Kasumi-1 (cell line): ENCODE measurements at regions not wholly inside any gene's neighbourhood (a gene's known extent, or its start where the extent isn't known, plus 50 kb on each side); places are given as distances from the start of the nearest gene placed in this dataset.
"Not testable (repeated sequence)": the region's sequence is repeated elsewhere in the genome, so short reads cannot be mapped to it uniquely, and the experiment has no call there.

Experiments used
- DNase-seq, 2 experiments: peaks; one replicate each; lab custom pipeline; 2025; lab: John Stamatoyannopoulos, UW

DNA sequence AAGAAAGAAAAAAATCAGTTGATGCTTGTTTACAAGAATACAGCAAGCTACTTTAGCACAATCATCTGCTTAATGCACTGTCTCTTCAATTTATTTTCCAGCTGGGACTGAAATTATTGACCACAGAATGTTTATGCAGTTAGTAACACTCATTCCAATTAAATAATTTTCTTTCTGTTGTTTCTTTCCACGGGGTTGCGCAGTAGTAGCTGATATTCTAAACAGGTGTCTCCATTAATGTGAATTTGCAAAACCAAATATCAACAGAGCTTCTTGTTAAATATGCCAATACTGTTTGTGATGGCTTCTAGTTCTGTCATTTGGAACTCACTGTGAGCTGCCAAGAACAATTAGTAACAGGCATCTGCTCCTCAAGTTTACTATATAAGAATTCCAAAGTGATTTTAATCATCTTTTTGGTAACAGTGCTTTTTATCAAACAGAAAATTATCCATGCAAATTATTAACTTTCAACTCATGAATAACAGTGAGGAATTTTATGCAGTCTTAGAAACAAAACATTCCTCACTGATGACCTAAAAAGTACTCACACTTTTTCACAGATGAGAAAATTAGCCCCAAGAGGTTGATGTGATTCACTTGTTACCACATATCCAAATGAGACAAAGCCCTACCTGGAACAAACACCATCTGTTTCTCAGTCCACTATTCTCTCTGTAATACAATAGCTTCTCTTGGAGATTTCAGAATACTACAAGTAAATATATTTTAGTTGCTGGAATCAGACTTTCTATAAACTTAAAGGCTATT, 567.6 kb upstream of the RGMB start:
- DNase-seq: no peak

DNA sequence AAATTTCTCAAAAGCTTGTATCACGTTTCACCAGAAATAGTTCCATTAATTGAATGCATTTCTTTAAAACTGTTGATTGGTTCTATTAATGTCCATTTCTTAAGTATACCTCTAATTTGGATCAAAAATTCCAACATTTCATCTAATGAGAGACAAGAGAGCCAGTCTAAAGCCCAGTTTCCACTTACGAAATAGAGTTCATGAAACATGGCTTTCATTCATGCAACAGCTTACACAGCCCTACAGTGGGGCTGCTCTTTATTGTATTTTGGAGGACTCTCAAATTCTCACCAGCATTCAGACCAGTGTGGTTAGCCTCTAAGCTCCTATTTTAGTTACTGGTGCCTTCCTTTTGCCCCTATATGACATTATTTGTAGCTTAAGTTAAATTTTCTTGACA, 566.9 kb upstream of the RGMB start:
- DNase-seq: no peak

DNA sequence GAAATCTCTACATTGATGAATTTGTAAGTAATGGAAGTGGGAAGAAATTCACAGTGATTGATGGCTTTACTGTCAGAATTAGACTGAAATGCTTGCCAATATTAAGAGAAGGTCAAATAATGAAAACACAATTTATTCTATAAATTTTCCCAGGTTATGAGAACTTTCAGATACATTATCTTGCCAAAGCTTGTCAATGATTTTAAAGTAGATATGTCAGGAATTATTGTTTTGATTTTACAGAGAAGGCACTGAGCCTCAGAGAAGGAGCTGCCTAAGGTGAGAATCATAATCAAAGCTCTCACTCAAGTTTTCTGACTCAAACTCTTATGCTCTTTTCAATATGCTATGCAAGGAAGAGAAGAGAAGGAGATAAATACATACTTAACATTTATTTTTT, 564.0 kb upstream of the RGMB start:
- DNase-seq: no peak

- no peak for DNase-seq
Measured at GRCh38 chr5:98214240-98215051, 559.0 kb upstream of the RGMB start.

- DNase-seq: no peak
Measured at GRCh38 chr5:98217138-98217537, 556.3 kb upstream of the RGMB start.

GRCh38 chr5:98218838-98219237, 554.6 kb upstream of the RGMB start:
- no peak for DNase-seq

- DNase-seq: no peak
Measured at GRCh38 chr5:98227489-98227888, 546.0 kb upstream of the RGMB start.

GRCh38 chr5:98231089-98231488, 542.4 kb upstream of the RGMB start:
- no peak for DNase-seq

GRCh38 chr5:98237794-98238193, 535.7 kb upstream of the RGMB start:
- not testable (repeated sequence) for DNase-seq

DNA sequence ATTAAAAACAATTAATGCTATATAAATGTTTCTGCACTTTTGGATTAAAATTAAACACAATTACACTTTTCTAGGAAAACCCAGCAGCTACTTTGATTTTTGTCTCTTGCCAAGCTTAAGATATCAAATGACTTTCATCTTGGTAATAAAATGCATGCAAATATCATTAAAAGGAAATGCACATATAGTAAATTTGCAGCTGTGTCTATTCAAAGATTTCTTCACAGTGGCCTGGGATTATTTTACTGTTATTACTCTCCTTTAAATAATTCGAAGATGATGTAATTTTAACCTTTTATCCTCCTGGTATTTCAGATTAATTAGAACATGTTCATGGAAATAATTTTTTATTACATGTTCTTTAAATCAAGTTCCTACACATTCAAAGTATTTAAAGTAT, 529.5 kb upstream of the RGMB start:
- no peak for DNase-seq

DNA sequence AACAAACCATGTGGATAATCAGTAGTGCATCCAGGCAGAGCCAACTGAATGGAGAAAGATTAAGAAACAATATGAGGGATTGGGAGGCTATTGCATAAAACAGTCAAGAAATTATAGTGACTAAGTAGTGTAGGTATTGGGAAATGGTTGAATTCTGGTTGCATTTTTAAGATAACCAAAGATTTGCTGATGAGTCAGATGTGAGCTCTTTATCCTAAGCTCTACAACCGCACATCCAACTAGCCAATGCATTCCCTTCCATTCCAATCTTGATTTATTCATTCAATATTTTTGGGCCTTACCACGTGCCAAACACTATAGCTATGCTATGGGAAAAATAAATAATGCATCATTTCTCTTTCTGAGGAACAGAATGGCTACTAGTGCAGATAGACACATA, 524.5 kb upstream of the RGMB start:
- no peak for DNase-seq

DNA sequence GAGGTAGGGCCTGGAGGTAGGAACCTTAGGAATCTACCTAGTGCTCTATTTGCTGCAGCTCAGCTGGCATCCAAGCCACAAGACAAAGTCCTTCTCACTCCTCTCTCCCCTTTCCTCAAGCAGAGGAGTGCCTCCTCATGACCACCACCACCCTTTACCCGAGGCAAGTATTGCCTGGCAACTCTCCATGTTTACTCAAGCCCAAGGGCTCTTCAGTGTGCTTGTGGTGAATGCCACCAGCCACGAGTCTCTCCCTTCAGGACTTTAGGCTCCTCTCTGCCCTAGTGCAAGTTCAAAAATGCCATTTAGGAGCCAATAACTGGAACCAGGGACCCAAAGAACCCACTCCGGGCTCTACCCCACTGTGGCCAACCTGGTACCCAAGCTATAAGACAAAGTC, 514.5 kb upstream of the RGMB start:
- no peak for DNase-seq

- no peak for DNase-seq
Measured at GRCh38 chr5:98259595-98259994, 513.9 kb upstream of the RGMB start.

DNA sequence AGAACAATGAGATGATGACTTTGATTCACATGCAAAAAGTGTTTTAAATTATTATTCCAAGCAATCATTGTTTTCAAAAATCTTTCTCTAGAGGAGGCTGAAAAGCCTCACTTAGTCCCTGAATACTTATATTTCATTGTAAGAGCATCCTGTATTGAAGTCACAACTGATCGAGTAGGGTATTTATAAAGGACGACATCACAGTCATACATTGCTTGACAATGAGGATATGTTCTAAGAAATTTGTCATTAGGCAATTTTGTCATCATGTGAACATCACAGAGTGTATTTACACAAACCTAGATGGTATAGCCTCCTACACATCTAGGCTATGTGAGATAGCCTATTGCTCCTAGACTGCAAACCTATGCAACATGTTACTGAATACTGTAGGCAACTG, 510.4 kb upstream of the RGMB start:
- no peak for DNase-seq

DNA sequence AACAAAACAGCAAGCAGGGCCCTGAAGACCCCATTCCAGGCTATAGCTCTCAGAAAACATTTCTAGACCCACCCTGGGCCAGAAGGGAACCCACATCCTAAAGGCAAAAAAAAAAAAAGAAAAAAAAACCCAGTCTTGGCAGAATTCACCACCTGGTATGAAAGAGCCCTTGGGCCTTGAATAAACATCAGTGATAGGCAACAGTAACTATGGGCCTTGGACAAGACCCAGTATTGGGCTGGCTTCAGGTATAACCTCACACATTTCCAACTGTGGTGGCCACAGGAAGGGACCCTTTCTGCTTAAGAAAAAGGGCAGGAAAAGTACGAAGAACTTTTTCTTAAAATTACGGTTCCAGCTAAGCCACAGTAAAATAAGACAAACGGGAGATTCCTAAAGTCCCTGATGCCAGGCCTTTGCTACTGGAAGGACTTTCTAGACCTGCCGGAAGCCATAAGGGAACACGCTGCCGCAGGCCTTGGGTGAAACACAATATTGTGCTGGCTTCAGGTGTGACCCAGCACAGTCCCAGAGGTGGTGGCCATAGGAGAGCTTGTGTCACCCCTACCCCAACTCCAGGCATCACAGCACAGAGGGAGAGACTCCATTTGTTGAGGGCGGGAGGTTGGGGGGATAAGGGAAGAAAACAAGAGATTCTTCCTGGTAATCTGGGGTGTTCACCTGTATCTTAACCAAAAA, 505.2 kb upstream of the RGMB start:
- DNase-seq: no peak

DNA sequence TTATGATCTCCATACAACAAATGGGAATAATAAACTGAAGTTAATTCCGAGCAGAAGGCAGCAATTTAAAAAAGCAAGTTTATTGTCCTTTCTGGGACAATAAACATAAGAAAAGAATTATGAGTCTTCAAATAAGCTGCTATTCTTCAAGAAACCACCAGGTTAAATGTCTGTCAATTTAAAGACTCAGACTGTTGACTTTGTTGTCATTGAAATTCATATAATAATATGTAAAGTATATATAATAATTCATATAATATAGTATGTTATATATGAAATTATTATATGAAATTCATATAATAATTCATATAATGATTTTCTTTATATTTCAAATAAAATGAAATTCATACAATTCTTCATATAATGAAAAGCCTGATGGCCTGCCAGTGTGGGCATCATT, 497.5 kb upstream of the RGMB start:
- DNase-seq: peak in 1 of 2 experiments; percentile 9

DNA sequence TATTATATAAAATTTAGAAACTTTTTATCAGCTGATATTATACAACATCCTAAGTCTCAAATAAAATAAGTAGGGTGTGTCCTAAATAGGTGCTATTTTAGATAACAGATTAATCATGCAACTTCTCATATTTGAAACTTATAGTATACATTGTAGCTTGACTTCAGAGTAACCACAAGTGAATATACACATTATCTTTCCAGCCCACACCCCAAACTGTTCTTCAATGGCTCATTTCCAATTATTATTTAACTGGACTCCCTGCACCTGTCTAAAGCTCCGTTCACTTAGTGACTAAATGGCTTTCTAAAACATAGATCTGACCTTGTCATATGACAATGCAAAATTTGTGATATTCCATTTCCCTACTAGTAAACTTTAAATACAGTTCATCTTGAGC, 490.9 kb upstream of the RGMB start:
- no peak for DNase-seq

GRCh38 chr5:98292496-98292895, 481.0 kb upstream of the RGMB start:
- DNase-seq: no peak

- DNase-seq: no peak
Measured at GRCh38 chr5:98296426-98296825, 477.0 kb upstream of the RGMB start.

DNA sequence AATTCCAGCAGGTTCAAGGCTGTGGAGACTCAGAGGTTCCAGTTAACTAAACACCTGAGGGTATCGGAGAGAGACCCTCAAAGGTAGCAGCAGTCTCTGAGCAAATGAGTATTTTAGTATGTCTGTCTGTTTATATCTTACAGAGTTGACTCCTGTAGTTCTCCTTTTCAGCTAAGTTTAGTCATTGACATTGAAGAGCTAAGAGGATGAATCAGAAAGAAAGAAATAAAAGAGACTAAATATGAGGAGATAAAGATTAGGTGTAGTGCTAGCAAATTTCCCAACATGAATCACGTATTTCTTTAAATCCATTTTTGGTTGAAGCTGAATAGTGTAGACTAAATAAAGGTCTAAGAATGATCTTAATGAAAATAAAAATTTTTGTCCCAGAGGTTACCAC, 474.0 kb upstream of the RGMB start:
- no peak for DNase-seq

GRCh38 chr5:98301547-98301946, 471.9 kb upstream of the RGMB start:
- DNase-seq: no peak

DNA sequence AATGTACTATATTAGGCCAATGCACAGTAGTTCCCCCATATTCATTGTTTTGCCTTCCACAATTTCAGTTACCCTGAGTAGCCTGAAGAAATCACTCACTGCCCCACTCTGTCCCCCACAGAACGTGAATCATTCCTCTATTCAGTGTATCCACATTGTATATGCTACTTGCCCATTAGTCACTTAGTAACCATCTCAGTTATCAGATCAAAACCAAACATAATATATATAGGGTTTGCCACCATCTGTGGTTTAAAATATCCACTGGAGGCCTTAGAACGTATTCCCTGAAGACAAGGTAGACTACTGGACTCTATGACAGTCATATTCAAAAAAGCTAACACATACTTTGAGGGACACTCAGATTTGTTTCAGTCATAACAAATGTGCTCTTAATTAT, 465.7 kb upstream of the RGMB start:
- DNase-seq: no peak

DNA sequence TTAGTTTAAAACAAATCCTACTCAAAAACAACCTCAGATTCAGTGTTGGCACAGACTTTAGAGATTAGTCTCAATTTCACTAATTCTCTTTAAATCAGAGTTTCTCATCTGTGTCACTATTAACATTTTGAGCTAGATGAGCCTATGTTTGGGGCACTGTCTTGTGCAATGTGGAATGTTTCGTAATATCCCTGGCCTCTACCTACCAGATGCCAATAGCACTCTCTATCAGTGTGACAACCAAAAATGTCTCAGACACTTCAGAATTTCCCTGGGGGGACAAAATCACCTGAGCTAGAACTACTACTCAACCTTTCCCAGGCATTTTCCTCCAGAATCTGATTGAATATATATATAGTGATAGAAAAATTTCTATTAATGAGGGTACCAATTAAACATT, 465.2 kb upstream of the RGMB start:
- no peak for DNase-seq
